Lung microvascular endothelial cell (primary cell): ENCODE measurements at regions not wholly inside any gene's neighbourhood (a gene's known extent, or its start where the extent isn't known, plus 50 kb on each side); places are given as distances from the start of the nearest gene placed in this dataset.
A peak's percentile ranks its signal among the peaks of the same experiment; 100 is the strongest.
"Not testable (repeated sequence)": the region's sequence is repeated elsewhere in the genome, so short reads cannot be mapped to it uniquely, and the experiment has no call there.

Source experiments
- DNase-seq, 2 donors: peaks; one replicate each; pipeline versions ENCODE4 v3.0.0 to v3.0.0-alpha.2; 2010; ENCODE audit warnings: low read depth in 2 of 2

GRCh38 chr9:18274693-18275092 lies 199.3 kb upstream of the ADAMTSL1 start:
- DNase-seq = peak; percentile 86 to 92

GRCh38 chr9:18275313-18275990 lies 198.5 kb upstream of the ADAMTSL1 start:
- DNase-seq = no peak

- no peak for DNase-seq
Observed at GRCh38 chr9:18281291-18281690, 192.7 kb upstream of the ADAMTSL1 start.

DNA sequence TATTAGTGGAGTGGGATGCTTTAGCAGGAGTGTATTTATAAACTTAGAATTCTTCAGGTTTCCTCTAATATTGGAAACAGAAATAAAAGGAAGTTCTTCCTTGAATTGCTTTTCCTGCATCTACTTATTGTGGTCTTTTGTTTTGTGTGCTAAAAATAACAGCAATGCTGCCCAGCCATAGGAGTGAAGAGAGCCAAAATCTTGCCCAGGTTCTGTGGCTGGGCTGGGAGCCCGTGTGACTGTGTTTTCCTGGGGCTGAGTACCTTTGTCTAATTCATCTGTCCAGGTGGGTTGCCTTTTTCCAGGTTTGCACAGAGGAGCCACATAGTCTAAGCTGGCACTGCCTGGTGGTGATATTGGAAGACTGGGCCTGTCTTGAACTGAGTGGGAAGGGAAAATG lies 179.7 kb upstream of the ADAMTSL1 start:
- DNase-seq = peak in 1 of 2 donors; percentile 7

DNA sequence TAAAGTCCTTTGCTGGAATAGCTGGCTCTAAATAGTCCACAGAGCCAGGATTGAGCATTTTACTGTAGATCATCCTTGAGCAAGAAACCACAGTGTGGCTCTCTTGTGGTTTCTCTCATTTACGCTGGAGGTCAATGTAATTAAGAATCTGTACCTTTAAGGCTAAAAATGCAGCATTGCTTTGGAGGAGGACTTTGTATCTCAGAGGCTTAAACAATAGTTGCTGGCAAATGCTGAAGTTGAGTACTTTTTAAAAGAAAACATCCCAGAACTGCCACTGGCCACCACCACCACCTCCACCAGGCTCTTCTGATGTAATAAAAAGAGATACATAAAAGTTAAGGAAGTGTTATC lies 177.3 kb upstream of the ADAMTSL1 start:
- peak in 1 of 2 donors; percentile 45 for DNase-seq

- peak; percentile 26 to 69 for DNase-seq
Observed at GRCh38 chr9:18297056-18297841, 176.7 kb upstream of the ADAMTSL1 start.

- no peak for DNase-seq
Observed at GRCh38 chr9:18299449-18299848, 174.5 kb upstream of the ADAMTSL1 start.

GRCh38 chr9:18305167-18305806 lies 168.7 kb upstream of the ADAMTSL1 start:
- DNase-seq = not testable (repeated sequence)

DNA sequence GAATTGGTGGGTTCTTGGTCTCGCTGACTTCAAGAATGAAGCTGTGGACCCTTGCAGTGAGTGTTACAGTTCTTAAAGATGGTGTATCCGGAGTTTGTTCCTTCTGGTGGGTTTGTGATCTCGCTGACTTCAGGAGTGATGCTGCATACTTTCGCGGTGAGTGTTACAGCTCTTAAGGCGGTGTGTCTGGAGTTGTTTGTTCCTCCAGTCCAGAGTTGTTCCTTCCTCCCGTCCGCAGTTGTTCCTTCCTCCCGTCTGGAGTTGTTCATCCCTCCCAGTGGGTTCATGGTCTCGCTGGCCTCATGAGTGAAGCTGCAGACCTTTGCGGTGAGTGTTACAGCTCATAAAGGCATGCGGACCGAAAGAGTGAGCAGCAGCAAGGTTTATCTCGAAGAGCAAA lies 159.6 kb upstream of the ADAMTSL1 start:
- DNase-seq = peak in 1 of 2 donors; percentile 94

- DNase-seq = peak in 1 of 2 donors; percentile 47
Observed at GRCh38 chr9:18317896-18318295, 156.1 kb upstream of the ADAMTSL1 start.

DNA sequence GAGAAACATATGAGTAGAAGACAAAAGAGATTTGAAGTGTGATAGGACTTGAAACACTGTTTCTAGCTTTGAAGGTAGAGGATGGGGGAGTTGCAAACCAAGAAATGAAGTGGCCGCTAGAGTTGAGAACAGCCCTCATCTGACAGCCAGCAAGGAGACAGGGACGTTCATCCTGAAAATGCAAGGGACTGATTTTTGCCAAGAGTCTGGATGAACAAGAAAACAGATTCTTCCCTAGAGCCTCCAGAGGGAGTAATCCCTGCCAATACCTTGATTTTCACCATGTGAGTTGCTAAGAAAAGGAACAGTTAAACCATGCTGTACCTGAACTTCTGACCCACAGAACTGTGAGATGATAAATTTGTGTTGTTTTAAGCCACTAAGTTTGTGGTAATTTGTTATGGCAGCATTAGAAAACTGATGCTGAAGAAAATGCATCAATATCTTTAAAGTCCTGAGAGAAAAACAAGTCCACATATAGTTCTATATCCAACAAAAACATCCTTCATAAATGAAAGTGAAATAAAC lies 154.0 kb upstream of the ADAMTSL1 start:
- peak in 1 of 2 donors; percentile 44 for DNase-seq

DNA sequence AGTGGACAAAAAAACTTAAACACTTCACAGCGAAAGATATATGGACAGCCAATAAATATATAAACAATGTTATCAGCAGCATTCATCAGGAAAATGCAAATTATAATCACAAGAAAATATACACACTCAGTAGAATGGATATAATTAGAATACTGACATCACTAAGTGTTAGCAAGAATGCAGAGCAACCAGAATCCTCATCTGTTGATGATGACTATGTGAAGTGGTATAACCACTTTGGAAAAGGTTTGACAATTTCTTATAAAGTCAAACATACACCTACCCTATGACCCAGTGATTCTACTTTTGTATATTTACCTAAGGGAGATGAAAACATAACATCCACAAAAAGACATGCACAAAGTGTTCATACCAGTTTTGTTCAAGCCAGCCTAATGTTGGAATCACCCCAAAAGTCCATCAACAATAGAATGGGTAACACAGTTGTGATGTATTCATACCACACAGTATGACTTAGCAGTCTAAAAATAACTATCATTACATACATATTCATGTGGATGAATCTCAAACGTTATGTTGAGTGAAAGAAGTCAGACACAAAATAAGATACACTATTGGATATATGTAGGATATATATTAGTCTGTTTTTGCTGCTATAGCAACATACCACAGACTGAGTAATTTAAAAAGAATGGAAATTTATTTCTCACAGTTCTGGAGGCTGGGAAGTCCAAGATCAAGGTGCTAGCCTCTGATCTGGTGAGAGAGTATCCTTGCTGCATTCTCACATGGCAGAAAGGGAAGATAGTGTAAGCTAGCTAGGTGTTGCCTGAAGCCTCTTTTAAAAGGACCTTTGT lies 148.8 kb upstream of the ADAMTSL1 start:
- no peak for DNase-seq

- not testable (repeated sequence) for DNase-seq
Observed at GRCh38 chr9:18325746-18326011, 148.3 kb upstream of the ADAMTSL1 start.

- DNase-seq = no peak
Observed at GRCh38 chr9:18327121-18327520, 146.8 kb upstream of the ADAMTSL1 start.

- peak in 1 of 2 donors; percentile 54 for DNase-seq
Observed at GRCh38 chr9:18330401-18331309, 143.3 kb upstream of the ADAMTSL1 start.

GRCh38 chr9:18331310-18331684 lies 142.7 kb upstream of the ADAMTSL1 start:
- DNase-seq = no peak

- DNase-seq = peak; percentile 60 to 83
Observed at GRCh38 chr9:18331808-18332209, 142.1 kb upstream of the ADAMTSL1 start.

GRCh38 chr9:18333157-18333556 lies 140.8 kb upstream of the ADAMTSL1 start:
- DNase-seq = peak; percentile 24 to 94

- no peak for DNase-seq
Observed at GRCh38 chr9:18335825-18336224, 138.1 kb upstream of the ADAMTSL1 start.

DNA sequence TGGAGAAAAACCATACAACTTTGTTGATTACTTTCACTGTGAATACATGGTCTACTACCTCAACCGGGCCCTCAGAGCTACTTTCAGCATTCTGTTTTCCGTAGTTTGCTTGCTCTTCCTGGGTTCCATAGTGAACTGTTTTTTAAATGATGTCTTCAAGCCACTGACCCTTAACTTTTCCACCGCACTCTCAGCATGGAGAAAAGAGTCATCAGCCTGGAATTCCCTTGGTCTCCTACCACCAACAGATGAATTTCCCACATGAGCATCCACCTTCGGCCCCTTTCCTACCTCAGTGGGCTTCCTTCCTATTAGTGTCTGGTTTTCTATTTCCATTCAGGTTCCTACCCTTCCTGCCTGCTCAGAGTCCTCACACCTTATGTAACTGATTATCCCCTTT lies 135.9 kb upstream of the ADAMTSL1 start:
- DNase-seq = no peak

GRCh38 chr9:18343784-18344183 lies 130.2 kb upstream of the ADAMTSL1 start:
- DNase-seq = no peak
